ENCODE measurements at regions not wholly inside any gene's neighbourhood (a gene's known extent, or its start where the extent isn't known, plus 50 kb on each side); places are given as distances from the start of the nearest gene placed in this dataset.

GRCh38 chr4:188536826-188537225 is 397.6 kb downstream of the TRIML1 start:
- Histone ChIP-seq H3K4me1 (ENCODE audit: low read length) (no peaks in the 10 kb centered on the region), H3K27me3 (replicated peaks; ENCODE audit: insufficient read depth, low read length) (no peaks in the 10 kb centered on the region), H3K9me3 (replicated peaks; ENCODE audit: insufficient read depth, low read length) (no peaks in the 10 kb centered on the region), H3K9me2 (replicated peaks; ENCODE audit: insufficient read depth, low read length) (no peaks in the 10 kb centered on the region), H3K4me2 (ENCODE audit: low read depth, low read length) (no peak overlapping the region), H2AFZ (ENCODE audit: low read length) (no peak overlapping the region), H3K36me3 (replicated peaks; ENCODE audit: insufficient read depth, low read length) (no peaks in the 10 kb centered on the region), H3K9ac (ENCODE audit: low read length) (no peak overlapping the region), H3F3A (ENCODE audit: insufficient read depth, low read length) (no peaks in the 10 kb centered on the region), H4K20me1 (ENCODE audit: insufficient read depth, low read length) (no peaks in the 10 kb centered on the region), H3K4me3 (ENCODE audit: low read length) (no peak overlapping the region), H3K79me2 (ENCODE audit: low read length) (no peaks in the 10 kb centered on the region), H3K27ac (ENCODE audit: low read length) (no peak overlapping the region)
- DNase-seq = no peak
- TF ChIP-seq CTCF (IDR thresholded peaks at IDR 0.05; ENCODE audit: low read length) (no peak), EZH2 (optimal IDR thresholded peaks at IDR 0.05; ENCODE audit: low read depth, low read length) (no peak)

GRCh38 chr4:188550296-188550695 is 411.1 kb downstream of the TRIML1 start:
- no peak overlapping the region for H2AFZ ChIP-seq (ENCODE audit: low read length)
- DNase-seq = no peak

GRCh38 chr4:188551156-188551555 is 411.9 kb downstream of the TRIML1 start:
- TF ChIP-seq CTCF (IDR thresholded peaks at IDR 0.05; ENCODE audit: low read length) (no peak), EZH2 (optimal IDR thresholded peaks at IDR 0.05; ENCODE audit: low read depth, low read length) (no peak), EZH2phosphoT487 (IDR thresholded peaks at IDR 0.05; ENCODE audit: low read length) (no peak)
- Histone ChIP-seq H3K27me3 (replicated peaks; ENCODE audit: insufficient read depth, low read length) (no peaks in the 10 kb centered on the region), H3K9ac (ENCODE audit: low read length) (no peak overlapping the region), H3K4me3 (ENCODE audit: low read length) (no peak overlapping the region), H2AFZ (ENCODE audit: low read length) (no peak overlapping the region), H4K20me1 (ENCODE audit: insufficient read depth, low read length) (no peaks in the 10 kb centered on the region), H3K4me2 (ENCODE audit: low read depth, low read length) (no peak overlapping the region), H3K79me2 (ENCODE audit: low read length) (no peaks in the 10 kb centered on the region), H3K9me3 (replicated peaks; ENCODE audit: insufficient read depth, low read length) (no peaks in the 10 kb centered on the region), H3K36me3 (replicated peaks; ENCODE audit: insufficient read depth, low read length) (no peaks in the 10 kb centered on the region), H3K9me2 (replicated peaks; ENCODE audit: insufficient read depth, low read length) (no peaks in the 10 kb centered on the region), H3F3A (ENCODE audit: insufficient read depth, low read length) (no peaks in the 10 kb centered on the region), H3K27ac (ENCODE audit: low read length) (no peak overlapping the region), H3K4me1 (ENCODE audit: low read length) (no peaks in the 10 kb centered on the region)
- no peak for DNase-seq

More at GRCh38 chr4:188550296-188550695, 411.1 kb downstream of the TRIML1 start:
- TF ChIP-seq EZH2 (optimal IDR thresholded peaks at IDR 0.05; ENCODE audit: low read depth, low read length) = no peak
- TF ChIP-seq EZH2phosphoT487 (IDR thresholded peaks at IDR 0.05; ENCODE audit: low read length) = no peak
- TF ChIP-seq CTCF (IDR thresholded peaks at IDR 0.05; ENCODE audit: low read length) = no peak
- Histone ChIP-seq H3K4me3 (ENCODE audit: low read length) (no peak overlapping the region), H3K9me2 (replicated peaks; ENCODE audit: insufficient read depth, low read length) (no peaks in the 10 kb centered on the region), H3F3A (ENCODE audit: insufficient read depth, low read length) (no peaks in the 10 kb centered on the region), H3K9me3 (replicated peaks; ENCODE audit: insufficient read depth, low read length) (no peaks in the 10 kb centered on the region), H3K27ac (ENCODE audit: low read length) (no peak overlapping the region), H3K36me3 (replicated peaks; ENCODE audit: insufficient read depth, low read length) (no peaks in the 10 kb centered on the region), H3K27me3 (replicated peaks; ENCODE audit: insufficient read depth, low read length) (no peaks in the 10 kb centered on the region), H3K4me2 (ENCODE audit: low read depth, low read length) (no peak overlapping the region), H3K9ac (ENCODE audit: low read length) (no peak overlapping the region), H3K79me2 (ENCODE audit: low read length) (no peaks in the 10 kb centered on the region), H4K20me1 (ENCODE audit: insufficient read depth, low read length) (no peaks in the 10 kb centered on the region), H3K4me1 (ENCODE audit: low read length) (no peaks in the 10 kb centered on the region)
